ENCODE measurements at regions not wholly inside any gene's neighbourhood (a gene's known extent, or its start where the extent isn't known, plus 50 kb on each side); places are given as distances from the start of the nearest gene placed in this dataset.

GRCh38 chr1:5286244-5286643 is 631.8 kb downstream of the AJAP1 start:
- Histone ChIP-seq H3K27me3 (ENCODE audit: control insufficient read depth, low read length) (no peaks in the 10 kb centered on the region), H3K4me1 (ENCODE audit: control insufficient read depth, low read length) (no peaks in the 10 kb centered on the region), H3K4me3 (ENCODE audit: low read length) (no peak overlapping the region), H3K4me2 (ENCODE audit: low read length) (no peak overlapping the region), H3K9me3 (ENCODE audit: control insufficient read depth, insufficient read depth, low read length) (no peaks in the 10 kb centered on the region), H3K79me2 (ENCODE audit: control insufficient read depth, low read length) (no peaks in the 10 kb centered on the region), H3K9me2 (replicated peaks; ENCODE audit: control insufficient read depth, low read length) (no peaks in the 10 kb centered on the region), H3K36me3 (ENCODE audit: control insufficient read depth, low read length) (no peaks in the 10 kb centered on the region), H3F3A (ENCODE audit: control insufficient read depth, insufficient read depth) (no peaks in the 10 kb centered on the region), H3K27ac (ENCODE audit: low read depth, low read length) (no peak overlapping the region), H4K20me1 (ENCODE audit: control insufficient read depth, insufficient read depth, low read depth, low read length) (no peaks in the 10 kb centered on the region)
- no peak for TF ChIP-seq EZH2phosphoT487 (IDR thresholded peaks at IDR 0.05; ENCODE audit: borderline replicate concordance, low read length)
- TF ChIP-seq, protein P1, sequence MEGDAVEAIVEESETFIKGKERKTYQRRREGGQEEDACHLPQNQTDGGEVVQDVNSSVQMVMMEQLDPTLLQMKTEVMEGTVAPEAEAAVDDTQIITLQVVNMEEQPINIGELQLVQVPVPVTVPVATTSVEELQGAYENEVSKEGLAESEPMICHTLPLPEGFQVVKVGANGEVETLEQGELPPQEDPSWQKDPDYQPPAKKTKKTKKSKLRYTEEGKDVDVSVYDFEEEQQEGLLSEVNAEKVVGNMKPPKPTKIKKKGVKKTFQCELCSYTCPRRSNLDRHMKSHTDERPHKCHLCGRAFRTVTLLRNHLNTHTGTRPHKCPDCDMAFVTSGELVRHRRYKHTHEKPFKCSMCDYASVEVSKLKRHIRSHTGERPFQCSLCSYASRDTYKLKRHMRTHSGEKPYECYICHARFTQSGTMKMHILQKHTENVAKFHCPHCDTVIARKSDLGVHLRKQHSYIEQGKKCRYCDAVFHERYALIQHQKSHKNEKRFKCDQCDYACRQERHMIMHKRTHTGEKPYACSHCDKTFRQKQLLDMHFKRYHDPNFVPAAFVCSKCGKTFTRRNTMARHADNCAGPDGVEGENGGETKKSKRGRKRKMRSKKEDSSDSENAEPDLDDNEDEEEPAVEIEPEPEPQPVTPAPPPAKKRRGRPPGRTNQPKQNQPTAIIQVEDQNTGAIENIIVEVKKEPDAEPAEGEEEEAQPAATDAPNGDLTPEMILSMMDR (IDR thresholded peaks at IDR 0.05; ENCODE audit: low read depth, low read length, poor library complexity, severe bottlenecking): peak; percentile 41

GRCh38 chr1:5274527-5274926 is 620.1 kb downstream of the AJAP1 start:
- Histone ChIP-seq H3K27me3 (ENCODE audit: control insufficient read depth, low read length) (no peaks in the 10 kb centered on the region), H3F3A (ENCODE audit: control insufficient read depth, insufficient read depth) (no peaks in the 10 kb centered on the region), H3K9me3 (ENCODE audit: control insufficient read depth, insufficient read depth, low read length) (no peaks in the 10 kb centered on the region), H3K36me3 (ENCODE audit: control insufficient read depth, low read length) (no peaks in the 10 kb centered on the region), H3K79me2 (ENCODE audit: control insufficient read depth, low read length) (no peaks in the 10 kb centered on the region), H4K20me1 (ENCODE audit: control insufficient read depth, insufficient read depth, low read depth, low read length) (no peaks in the 10 kb centered on the region), H3K4me2 (ENCODE audit: low read length) (no peak overlapping the region), H3K27ac (ENCODE audit: low read depth, low read length) (no peak overlapping the region), H3K4me3 (ENCODE audit: low read length) (no peak overlapping the region), H3K9me2 (replicated peaks; ENCODE audit: control insufficient read depth, low read length) (no peaks in the 10 kb centered on the region), H3K4me1 (ENCODE audit: control insufficient read depth, low read length) (no peaks in the 10 kb centered on the region)
- TF ChIP-seq EZH2phosphoT487 (IDR thresholded peaks at IDR 0.05; ENCODE audit: borderline replicate concordance, low read length): no peak
- TF ChIP-seq, protein P1 (IDR thresholded peaks at IDR 0.05; ENCODE audit: low read depth, low read length, poor library complexity, severe bottlenecking): no peak

DNA sequence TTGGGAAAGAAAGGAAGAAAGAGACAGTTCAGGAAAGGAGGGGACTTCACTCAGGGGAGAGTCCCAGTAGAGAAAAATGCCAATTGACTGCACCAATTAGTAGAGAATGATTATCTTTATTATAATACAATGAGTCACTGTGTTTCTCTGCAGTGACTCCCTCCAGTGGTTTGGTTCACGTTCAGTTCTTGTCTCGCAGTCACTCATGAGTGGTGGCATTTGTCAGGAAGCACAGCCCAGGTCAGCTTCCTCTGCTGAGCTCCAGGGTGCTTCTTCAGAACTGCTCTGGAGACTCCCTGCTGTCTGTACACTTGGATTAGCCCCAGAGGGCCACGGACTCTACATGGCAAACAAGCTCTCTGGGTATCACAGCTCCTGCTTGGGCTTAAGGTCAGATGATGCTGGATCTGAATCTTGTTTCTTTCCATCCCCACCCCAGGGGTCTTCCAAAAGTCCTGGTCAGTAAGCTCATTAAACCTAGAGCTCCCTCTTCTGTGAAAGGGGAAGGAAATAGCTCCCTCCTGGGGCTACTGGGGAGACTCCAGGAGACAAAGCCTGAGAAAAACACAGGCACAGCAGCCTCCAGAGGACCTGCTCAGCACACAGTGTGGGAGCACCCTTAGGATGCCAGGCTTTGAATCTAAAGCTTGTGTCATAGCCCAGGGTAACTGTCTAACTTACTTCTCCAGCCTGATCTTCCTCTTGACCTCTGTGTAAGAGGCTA is 619.0 kb downstream of the AJAP1 start:
- Histone ChIP-seq H3K36me3 (ENCODE audit: control insufficient read depth, low read length) (no peaks in the 10 kb centered on the region), H3K9me2 (replicated peaks; ENCODE audit: control insufficient read depth, low read length) (no peaks in the 10 kb centered on the region), H3K4me1 (ENCODE audit: control insufficient read depth, low read length) (no peaks in the 10 kb centered on the region), H3K27ac (ENCODE audit: low read depth, low read length) (no peak overlapping the region), H3K9me3 (ENCODE audit: control insufficient read depth, insufficient read depth, low read length) (no peaks in the 10 kb centered on the region), H3F3A (ENCODE audit: control insufficient read depth, insufficient read depth) (no peaks in the 10 kb centered on the region), H3K4me2 (ENCODE audit: low read length) (no peak overlapping the region), H3K27me3 (ENCODE audit: control insufficient read depth, low read length) (no peaks in the 10 kb centered on the region), H3K79me2 (ENCODE audit: control insufficient read depth, low read length) (no peaks in the 10 kb centered on the region), H3K4me3 (ENCODE audit: low read length) (no peak overlapping the region), H4K20me1 (ENCODE audit: control insufficient read depth, insufficient read depth, low read depth, low read length) (no peaks in the 10 kb centered on the region)
- TF ChIP-seq EZH2phosphoT487 (IDR thresholded peaks at IDR 0.05; ENCODE audit: borderline replicate concordance, low read length): no peak
- TF ChIP-seq, protein P1 (IDR thresholded peaks at IDR 0.05; ENCODE audit: low read depth, low read length, poor library complexity, severe bottlenecking): no peak

All from DOHH2 (cell line).